ENCODE measurements at regions not wholly inside any gene's neighbourhood (a gene's known extent, or its start where the extent isn't known, plus 50 kb on each side); places are given as distances from the start of the nearest gene placed in this dataset.
"Not testable (repeated sequence)": the region's sequence is repeated elsewhere in the genome, so short reads cannot be mapped to it uniquely, and the experiment has no call there.

GRCh38 chr2:16102358-16102975 lies 162.1 kb downstream of the MYCN start:
- DNase-seq (no peak), ATAC-seq (ENCODE audit: low read depth) (no peak)
- no peak overlapping the region for H3K27ac Mint-ChIP-seq
- H3K36me3 Mint-ChIP-seq = no peaks in the 10 kb centered on the region
- no peaks in the 10 kb centered on the region for H3K27me3 Mint-ChIP-seq
- H3K4me3 Mint-ChIP-seq = no peak overlapping the region
- POLR2A ChIA-PET = no interaction called here
- no peaks in the 10 kb centered on the region for H3K4me1 Mint-ChIP-seq
- no peaks in the 10 kb centered on the region for H3K9me3 Mint-ChIP-seq

- Mint-ChIP-seq H3K4me1 (no peaks in the 10 kb centered on the region), H3K27me3 (no peaks in the 10 kb centered on the region), H3K9me3 (no peaks in the 10 kb centered on the region), H3K36me3 (no peaks in the 10 kb centered on the region), H3K27ac (no peak overlapping the region), H3K4me3 (no peak overlapping the region)
- ATAC-seq (ENCODE audit: low read depth) (no peak), DNase-seq (no peak)
- POLR2A ChIA-PET = no interaction called here
Measured at GRCh38 chr2:16101196-16101595, 160.8 kb downstream of the MYCN start.

GRCh38 chr2:16100006-16100405 lies 159.7 kb downstream of the MYCN start:
- ATAC-seq (ENCODE audit: low read depth) = no peak
- no peak overlapping the region for H3K4me3 Mint-ChIP-seq
- no peaks in the 10 kb centered on the region for H3K9me3 Mint-ChIP-seq
- H3K27ac Mint-ChIP-seq = no peak overlapping the region
- H3K36me3 Mint-ChIP-seq = no peaks in the 10 kb centered on the region
- H3K27me3 Mint-ChIP-seq = no peaks in the 10 kb centered on the region
- POLR2A ChIA-PET = no interaction called here
- no peaks in the 10 kb centered on the region for H3K4me1 Mint-ChIP-seq
- DNase-seq = no peak

GRCh38 chr2:16099326-16099725 lies 159.0 kb downstream of the MYCN start:
- POLR2A ChIA-PET = no interaction called here
- Mint-ChIP-seq H3K36me3 (no peaks in the 10 kb centered on the region), H3K4me3 (no peak overlapping the region), H3K27me3 (no peaks in the 10 kb centered on the region), H3K27ac (no peak overlapping the region), H3K9me3 (no peaks in the 10 kb centered on the region), H3K4me1 (no peaks in the 10 kb centered on the region)
- DNase-seq (no peak), ATAC-seq (ENCODE audit: low read depth) (no peak)

DNA sequence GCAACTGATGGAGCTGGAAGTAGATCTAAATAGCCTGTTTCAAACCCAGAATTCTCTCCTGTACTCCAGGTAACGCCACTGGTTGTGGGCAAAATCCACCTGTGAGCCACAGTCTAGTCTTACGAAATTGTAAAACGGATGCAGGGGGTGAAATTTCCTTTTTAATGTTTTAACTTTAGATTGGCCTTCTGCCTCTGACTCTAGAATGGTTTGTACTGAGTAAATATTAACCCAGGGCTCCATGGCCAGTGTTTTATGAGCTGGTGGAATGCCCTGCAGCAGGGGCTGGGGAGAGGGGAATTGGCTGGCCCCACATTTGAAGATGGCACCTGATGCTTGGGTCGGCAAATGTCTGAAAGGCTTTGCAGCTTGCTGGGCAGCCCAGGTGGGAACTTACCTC lies 156.6 kb downstream of the MYCN start:
- Mint-ChIP-seq H3K9me3 (no peaks in the 10 kb centered on the region), H3K4me1 (no peaks in the 10 kb centered on the region), H3K27ac (no peak overlapping the region), H3K27me3 (no peaks in the 10 kb centered on the region), H3K36me3 (no peaks in the 10 kb centered on the region), H3K4me3 (no peak overlapping the region)
- no peak for DNase-seq
- ATAC-seq (ENCODE audit: low read depth) = no peak
- POLR2A ChIA-PET = no interaction called here

GRCh38 chr2:16095483-16095882 lies 155.1 kb downstream of the MYCN start:
- H3K4me3 Mint-ChIP-seq; H3K36me3 Mint-ChIP-seq; H3K9me3 Mint-ChIP-seq; POLR2A ChIA-PET; DNase-seq; ATAC-seq (ENCODE audit: low read depth); H3K27ac Mint-ChIP-seq; H3K27me3 Mint-ChIP-seq; H3K4me1 Mint-ChIP-seq: not testable (repeated sequence)

- POLR2A ChIA-PET = no interaction called here
- Mint-ChIP-seq H3K36me3 (no peaks in the 10 kb centered on the region), H3K27ac (no peak overlapping the region)
Measured at GRCh38 chr2:16094811-16095210, 154.5 kb downstream of the MYCN start.

DNA sequence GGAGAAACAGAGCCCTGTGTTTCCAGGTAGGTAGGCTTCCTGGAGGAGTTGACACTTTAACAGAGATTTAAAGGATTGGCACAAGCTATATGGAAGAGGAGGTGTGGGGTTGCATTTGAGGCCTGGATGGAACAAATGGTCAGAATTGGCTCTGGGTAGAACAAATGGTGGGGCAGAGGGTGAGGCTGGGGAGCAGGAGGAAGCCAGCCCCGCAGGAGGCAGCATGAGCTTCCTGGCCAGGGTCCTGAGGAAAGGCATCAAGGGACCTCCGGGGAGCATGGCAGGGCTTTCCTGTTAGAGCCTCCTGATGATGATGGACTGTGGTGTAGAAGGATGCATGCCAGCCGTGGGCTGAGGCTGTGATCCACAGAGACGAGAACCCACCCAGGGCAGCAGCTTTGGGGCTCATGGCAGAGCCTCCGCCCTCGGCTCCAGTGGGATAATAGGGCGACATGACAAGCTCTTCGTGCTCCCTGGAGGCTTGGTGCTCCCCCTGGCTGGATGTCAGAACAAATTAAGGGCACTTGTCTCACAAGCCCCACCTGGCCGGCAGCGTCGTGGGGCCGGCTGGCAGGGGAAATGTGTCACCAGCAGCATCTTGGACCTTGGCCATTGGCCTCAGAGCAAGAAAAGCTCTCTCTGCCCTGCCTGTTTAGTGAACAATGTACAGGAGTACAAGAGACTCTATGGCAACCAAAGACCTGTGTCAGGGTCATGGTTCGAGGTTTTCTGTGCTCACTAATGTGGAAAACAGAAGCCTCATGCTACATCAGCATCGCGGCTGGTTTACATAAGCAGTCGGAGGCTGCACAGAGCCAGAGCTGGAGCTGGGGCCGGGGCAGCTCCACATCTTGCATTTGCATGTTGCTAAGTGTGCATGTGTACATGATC lies 153.5 kb downstream of the MYCN start:
- POLR2A ChIA-PET = no interaction called here
- Mint-ChIP-seq H3K27me3 (no peaks in the 10 kb centered on the region), H3K27ac (no peak overlapping the region), H3K36me3 (no peaks in the 10 kb centered on the region), H3K9me3 (no peaks in the 10 kb centered on the region), H3K4me1 (no peaks in the 10 kb centered on the region), H3K4me3 (no peak overlapping the region)
- ATAC-seq (ENCODE audit: low read depth) = no peak
- DNase-seq = no peak

More at GRCh38 chr2:16094811-16095210, 154.5 kb downstream of the MYCN start:
- no peaks in the 10 kb centered on the region for H3K27me3 Mint-ChIP-seq
- no peaks in the 10 kb centered on the region for H3K4me1 Mint-ChIP-seq
- H3K4me3 Mint-ChIP-seq = no peak overlapping the region
- no peak for ATAC-seq (ENCODE audit: low read depth)
- H3K9me3 Mint-ChIP-seq = no peaks in the 10 kb centered on the region
- DNase-seq = no peak

- POLR2A ChIA-PET = no interaction called here
- Mint-ChIP-seq H3K36me3 (no peaks in the 10 kb centered on the region), H3K4me3 (no peak overlapping the region), H3K27ac (no peak overlapping the region), H3K4me1 (no peaks in the 10 kb centered on the region), H3K9me3 (no peaks in the 10 kb centered on the region), H3K27me3 (no peaks in the 10 kb centered on the region)
- DNase-seq (no peak), ATAC-seq (ENCODE audit: low read depth) (no peak)
Measured at GRCh38 chr2:16092861-16093638, 152.7 kb downstream of the MYCN start.

GRCh38 chr2:16091576-16092282 lies 151.4 kb downstream of the MYCN start:
- Mint-ChIP-seq H3K9me3 (no peaks in the 10 kb centered on the region), H3K27me3 (no peaks in the 10 kb centered on the region), H3K4me3 (no peak overlapping the region), H3K4me1 (no peaks in the 10 kb centered on the region), H3K36me3 (no peaks in the 10 kb centered on the region), H3K27ac (no peak overlapping the region)
- ATAC-seq (ENCODE audit: low read depth) = no peak
- DNase-seq = no peak
- POLR2A ChIA-PET = no interaction called here

DNA sequence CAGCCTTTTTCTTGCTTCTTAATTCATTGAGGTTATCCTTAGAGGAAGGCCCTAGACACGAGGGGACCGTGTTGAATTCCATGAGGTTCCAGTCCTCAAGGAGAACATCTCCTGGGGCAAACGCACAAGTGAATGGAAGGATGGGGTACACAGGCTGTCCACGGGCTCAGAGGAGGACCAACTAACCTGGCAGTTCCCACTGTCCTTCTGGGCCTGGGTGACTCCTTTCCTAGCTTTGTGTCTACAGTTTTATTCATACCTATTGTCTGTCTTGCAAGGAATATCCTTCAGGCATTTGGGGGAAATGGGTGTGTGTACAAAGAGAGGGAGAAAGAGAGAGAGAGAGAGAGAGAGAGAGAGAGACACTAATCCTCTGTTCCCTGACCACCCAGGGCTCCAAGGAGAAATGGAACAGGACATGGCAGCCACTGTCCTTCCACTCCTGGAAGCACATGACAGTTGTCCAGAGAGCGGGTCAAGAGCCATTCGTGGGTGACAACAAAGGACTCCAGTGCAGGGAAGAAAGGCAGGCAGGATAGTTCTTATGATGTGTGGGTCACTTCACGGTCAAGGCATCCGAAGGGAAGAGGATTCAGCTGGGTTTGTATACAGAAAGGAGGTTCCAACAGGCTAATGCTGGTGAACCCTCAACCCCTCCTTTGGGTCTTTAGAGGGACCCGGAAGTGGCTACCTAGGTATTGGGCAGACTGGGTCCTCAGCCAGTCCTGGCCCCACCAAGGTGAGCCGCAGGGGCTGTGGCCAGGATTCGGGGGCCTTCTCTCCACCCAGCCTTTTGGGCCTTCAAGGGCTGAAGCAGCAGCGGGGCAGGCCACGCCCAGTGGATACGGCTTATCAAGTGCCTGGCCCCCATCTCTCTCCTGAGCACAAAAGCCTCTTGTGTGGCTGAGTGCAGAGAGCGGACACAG lies 150.6 kb downstream of the MYCN start:
- Mint-ChIP-seq H3K36me3 (no peaks in the 10 kb centered on the region), H3K4me3 (no peak overlapping the region), H3K27ac (no peak overlapping the region), H3K27me3 (no peaks in the 10 kb centered on the region), H3K9me3 (no peaks in the 10 kb centered on the region), H3K4me1 (no peaks in the 10 kb centered on the region)
- POLR2A ChIA-PET = no interaction called here
- ATAC-seq (ENCODE audit: low read depth) (no peak), DNase-seq (no peak)

- H3K27ac Mint-ChIP-seq; H3K27me3 Mint-ChIP-seq; DNase-seq; ATAC-seq (ENCODE audit: low read depth); H3K9me3 Mint-ChIP-seq; H3K4me3 Mint-ChIP-seq; H3K36me3 Mint-ChIP-seq; H3K4me1 Mint-ChIP-seq; POLR2A ChIA-PET: not testable (repeated sequence)
Measured at GRCh38 chr2:16089491-16089890, 149.1 kb downstream of the MYCN start.

- ATAC-seq (ENCODE audit: low read depth) (no peak), DNase-seq (no peak)
- H3K4me3 Mint-ChIP-seq = no peak overlapping the region
- H3K27me3 Mint-ChIP-seq = no peaks in the 10 kb centered on the region
- H3K36me3 Mint-ChIP-seq = no peaks in the 10 kb centered on the region
- POLR2A ChIA-PET = no interaction called here
- H3K4me1 Mint-ChIP-seq = no peaks in the 10 kb centered on the region
- no peak overlapping the region for H3K27ac Mint-ChIP-seq
- no peaks in the 10 kb centered on the region for H3K9me3 Mint-ChIP-seq
Measured at GRCh38 chr2:16088802-16089112, 148.4 kb downstream of the MYCN start.

Data from activated naive CD8-positive, alpha-beta T cell treated with anti-CD3 and anti-CD28 coated beads, Interleukin-2, amount 10 ng/mL, durations not matched to agents 7 days and 5 days (primary cell).